ENCODE measurements at regions not wholly inside any gene's neighbourhood (a gene's known extent, or its start where the extent isn't known, plus 50 kb on each side); places are given as distances from the start of the nearest gene placed in this dataset.

- no peak for DNase-seq (ENCODE audit: low read depth in 2 of 2)
Measured at GRCh38 chr14:101369916-101370592, 191.2 kb upstream of the DIO3 start.

DNA sequence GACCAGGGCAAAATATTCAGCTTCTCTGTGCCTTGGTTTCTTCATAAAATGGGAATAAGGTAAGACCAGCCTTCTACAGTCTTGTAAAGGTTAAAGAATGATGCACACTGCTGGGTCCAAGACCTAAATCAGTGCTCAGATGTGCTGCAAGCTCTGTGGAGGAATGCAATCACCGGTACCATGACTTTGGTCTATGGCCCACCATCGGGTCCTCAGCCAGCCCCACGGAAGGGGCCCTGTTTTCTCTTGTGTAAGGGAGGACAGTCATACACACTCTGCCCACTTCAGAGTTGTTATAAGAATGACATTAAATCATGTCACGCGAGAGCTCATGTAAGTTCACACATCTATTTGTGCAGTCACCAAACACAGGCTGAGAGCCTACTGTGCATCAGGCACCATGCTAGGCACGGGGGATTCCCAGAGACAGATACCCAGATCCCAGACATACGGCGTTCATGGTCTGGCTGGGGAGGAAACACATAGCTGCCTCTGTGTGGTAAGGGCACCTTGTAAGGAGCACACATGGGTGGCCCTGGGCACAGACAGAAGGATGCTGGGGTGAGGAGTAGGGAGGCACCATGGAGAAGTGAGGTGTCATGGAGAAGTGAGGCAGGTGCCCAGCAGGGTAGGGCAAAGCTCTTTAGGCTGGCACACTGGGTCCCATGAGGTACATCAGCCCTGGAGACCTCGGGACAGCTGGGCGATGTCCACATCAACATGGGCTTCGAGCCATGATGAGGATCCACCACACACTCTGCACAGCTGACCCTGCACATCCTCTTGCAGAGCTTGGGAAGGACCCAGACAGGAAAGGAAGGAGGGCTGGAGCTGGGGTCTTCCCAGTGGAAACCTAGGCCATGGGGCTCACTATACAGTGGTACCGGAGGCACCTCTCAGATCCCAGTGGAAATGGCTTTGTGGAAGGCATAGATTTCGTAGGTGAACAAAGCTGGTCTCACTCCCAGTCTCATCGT, 190.4 kb upstream of the DIO3 start:
- no peak for DNase-seq (ENCODE audit: low read depth in 2 of 2)

GRCh38 chr14:101371799-101372793, 189.2 kb upstream of the DIO3 start:
- no peak for DNase-seq (ENCODE audit: low read depth in 2 of 2)

DNA sequence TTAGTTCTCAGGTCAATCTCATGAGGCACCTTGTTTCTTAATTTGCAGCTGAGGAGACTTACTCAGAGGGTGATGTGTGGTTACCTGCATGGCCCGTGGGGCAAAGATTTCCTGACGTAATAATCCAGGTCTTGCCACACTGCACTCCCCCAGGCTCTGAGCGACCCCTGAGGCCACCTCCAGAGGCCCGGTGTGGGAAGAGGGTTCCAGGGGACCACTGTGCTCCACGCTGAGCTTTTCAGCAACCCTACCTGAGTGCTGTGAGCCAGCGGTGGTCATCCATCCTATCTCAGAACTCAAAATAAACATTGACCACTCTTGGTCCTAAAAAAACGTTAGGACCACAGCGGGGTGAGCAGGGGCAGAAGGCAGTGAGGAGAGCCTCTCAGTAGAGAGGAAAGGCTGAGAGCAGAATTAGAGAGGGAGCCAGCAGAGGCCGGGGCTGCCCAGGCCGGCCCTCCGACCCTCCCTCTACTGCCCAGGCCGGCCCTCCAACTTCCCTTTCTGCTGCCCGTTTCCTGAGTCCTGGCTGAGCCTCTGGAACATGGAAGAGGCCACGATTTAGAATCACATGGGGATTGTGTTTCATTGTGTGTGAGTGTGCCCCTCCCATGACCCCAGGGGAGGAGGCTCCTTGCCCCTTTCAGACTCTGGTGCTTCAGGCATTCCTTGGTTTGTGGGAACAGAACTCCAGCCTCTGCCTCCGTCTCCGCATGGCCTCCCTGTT, 188.2 kb upstream of the DIO3 start:
- DNase-seq (ENCODE audit: low read depth in 2 of 2): no peak

- no peak for DNase-seq (ENCODE audit: low read depth in 2 of 2)
Measured at GRCh38 chr14:101373690-101374295, 187.5 kb upstream of the DIO3 start.

DNA sequence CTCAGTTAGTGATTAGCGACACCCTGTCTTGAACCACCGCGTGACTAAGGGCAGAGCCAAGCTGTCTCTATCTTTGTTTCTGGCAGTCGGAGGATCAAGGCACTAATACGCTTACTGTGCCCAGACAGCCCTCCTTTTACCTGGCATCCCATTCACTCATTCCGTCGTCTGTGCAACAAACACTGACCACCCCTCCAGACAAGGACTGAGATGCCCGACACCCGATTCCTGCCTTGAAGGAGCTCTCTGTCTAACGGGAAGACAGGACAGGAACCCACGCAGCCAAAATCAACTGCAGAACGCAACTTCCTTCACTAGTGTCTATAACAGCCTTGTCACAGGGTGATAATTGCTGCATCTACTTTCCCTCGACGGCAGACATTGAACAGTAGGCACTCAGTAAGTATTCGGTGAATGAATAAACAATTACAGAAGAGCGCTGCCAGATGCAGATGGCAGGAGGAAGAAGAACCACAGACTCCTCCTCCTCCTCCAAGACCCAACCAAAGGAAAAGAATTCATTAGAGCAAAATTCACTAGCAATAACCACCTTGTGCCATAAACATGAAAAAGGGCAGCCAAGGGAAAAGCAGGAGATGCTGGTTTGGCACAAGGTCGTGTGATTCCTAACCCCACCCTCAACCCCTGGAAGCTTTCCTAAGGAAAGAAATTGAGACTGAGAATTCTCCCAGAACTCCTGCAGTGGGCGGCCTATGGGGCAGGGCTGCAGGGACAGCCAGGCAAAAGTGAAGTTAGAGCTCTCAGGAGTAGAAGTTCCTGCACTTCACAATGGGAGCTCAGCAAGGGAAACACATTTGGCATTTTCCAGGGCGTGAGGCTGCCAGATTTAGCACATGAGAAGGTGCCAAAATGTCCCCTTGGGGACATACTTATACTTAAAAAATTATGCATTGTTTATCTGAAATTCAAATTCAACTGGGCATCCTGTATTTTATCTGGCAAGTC, 186.6 kb upstream of the DIO3 start:
- no peak for DNase-seq (ENCODE audit: low read depth in 2 of 2)

- DNase-seq (ENCODE audit: low read depth in 2 of 2): no peak
Measured at GRCh38 chr14:101377069-101377468, 184.2 kb upstream of the DIO3 start.

- no peak for DNase-seq (ENCODE audit: low read depth in 2 of 2)
Measured at GRCh38 chr14:101379842-101380241, 181.5 kb upstream of the DIO3 start.

DNA sequence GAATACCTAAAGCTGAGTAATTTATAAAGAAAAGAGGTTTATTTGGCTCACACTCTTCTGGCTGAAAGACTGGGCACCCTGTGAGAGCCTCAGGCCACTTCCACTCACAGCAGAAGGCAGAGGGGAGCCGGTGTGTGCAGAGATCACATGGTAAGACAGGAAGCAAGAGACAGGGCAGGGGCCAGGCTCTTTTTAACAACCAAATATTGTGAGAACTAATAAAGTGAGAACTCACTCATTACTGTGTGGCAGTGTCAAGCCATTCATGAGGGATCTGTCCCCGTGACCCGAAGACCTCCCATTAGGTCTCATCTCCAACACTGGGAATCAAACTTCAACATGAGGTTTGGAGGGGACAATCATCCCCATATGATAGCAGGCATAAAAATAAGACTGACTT, 180.8 kb upstream of the DIO3 start:
- no peak for DNase-seq (ENCODE audit: low read depth in 2 of 2)

GRCh38 chr14:101380940-101381339, 180.4 kb upstream of the DIO3 start:
- DNase-seq (ENCODE audit: low read depth in 2 of 2): no peak

DNA sequence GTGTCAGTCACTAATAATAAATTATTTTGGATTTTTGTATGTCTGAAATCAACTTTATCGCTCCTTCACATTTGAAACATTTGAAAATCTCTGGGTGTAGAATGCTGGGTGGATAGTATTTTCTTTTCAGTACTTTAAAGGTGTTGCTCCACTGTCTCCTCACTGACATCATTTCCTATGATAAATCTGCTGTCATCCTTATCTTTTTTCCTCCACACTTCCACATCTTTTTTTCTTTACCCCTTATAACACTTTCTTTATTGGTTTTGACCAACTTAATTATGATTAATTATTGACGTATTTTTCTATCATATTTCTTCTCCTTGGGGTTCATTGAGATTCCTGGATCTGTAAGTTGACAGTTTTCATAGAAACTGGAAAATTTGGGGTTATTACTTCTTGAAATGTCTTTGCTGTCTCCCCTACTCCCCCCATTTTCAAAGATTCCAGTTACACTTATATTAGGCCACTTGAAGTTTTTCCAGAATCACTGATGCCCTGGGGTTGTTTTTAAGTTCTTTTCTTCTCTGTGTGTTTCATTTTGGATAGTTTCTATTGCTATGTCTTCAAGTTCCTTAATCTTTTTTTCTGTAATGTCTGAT, 177.5 kb upstream of the DIO3 start:
- no peak for DNase-seq (ENCODE audit: low read depth in 2 of 2)

DNA sequence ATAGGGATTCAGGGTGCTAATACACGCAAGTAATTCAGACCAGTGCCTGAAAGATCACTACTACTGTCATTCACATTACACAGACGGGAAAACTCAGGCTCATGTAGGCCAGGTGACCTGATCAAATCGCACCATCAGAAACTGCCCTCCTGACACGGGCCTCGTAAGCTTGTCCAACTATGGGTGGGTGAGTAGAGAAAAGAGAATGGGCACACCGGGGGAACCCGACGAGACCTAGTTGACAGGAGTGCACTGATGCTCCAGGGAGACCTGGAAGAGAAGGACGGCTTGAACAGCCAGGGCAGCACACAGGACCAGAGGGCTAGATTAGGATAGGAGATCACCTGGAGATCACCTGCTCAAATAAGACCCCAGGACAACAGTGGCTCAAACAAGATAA, 166.9 kb upstream of the DIO3 start:
- no peak for DNase-seq (ENCODE audit: low read depth in 2 of 2)

- DNase-seq (ENCODE audit: low read depth in 2 of 2): no peak
Measured at GRCh38 chr14:101395779-101396178, 165.5 kb upstream of the DIO3 start.

DNA sequence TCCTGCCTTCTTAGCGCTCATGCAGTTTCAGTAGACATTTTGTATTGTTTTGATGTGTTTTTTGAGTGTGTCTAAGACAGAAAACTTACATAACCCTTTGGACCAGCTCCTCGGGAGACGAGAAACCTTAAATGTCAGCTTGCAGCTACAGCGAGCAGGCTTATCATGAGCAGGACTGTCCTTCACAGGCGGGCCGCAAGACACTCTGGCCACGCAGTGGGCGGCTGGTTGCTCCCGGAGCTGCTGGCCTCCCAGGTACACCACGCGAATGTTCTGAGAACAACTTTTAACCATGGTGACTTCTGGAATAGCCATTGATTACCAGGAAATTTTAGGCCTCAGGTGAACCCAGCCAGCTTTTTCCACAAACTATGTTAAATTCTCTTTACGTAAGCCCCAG, 164.1 kb upstream of the DIO3 start:
- DNase-seq (ENCODE audit: low read depth in 2 of 2): no peak

DNA sequence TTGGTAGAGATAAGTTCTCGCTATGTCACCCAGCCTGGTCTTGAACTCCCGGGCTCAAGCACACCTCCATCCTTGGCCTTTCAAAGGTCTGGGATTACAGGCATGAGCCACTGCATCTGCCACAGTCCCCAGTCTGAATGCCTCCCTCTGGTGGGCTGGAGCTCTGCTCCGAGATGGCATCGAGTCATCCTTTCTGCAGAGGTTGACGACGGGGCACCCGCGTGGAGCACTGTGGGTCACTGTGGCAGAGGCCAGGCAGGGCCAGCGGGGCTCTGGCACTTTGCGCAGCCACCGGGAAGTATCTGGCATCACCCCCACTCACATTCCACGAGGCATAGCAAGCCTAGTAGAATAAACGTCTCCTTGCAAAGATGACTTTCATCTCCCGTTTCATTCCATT, 163.3 kb upstream of the DIO3 start:
- no peak for DNase-seq (ENCODE audit: low read depth in 2 of 2)

DNA sequence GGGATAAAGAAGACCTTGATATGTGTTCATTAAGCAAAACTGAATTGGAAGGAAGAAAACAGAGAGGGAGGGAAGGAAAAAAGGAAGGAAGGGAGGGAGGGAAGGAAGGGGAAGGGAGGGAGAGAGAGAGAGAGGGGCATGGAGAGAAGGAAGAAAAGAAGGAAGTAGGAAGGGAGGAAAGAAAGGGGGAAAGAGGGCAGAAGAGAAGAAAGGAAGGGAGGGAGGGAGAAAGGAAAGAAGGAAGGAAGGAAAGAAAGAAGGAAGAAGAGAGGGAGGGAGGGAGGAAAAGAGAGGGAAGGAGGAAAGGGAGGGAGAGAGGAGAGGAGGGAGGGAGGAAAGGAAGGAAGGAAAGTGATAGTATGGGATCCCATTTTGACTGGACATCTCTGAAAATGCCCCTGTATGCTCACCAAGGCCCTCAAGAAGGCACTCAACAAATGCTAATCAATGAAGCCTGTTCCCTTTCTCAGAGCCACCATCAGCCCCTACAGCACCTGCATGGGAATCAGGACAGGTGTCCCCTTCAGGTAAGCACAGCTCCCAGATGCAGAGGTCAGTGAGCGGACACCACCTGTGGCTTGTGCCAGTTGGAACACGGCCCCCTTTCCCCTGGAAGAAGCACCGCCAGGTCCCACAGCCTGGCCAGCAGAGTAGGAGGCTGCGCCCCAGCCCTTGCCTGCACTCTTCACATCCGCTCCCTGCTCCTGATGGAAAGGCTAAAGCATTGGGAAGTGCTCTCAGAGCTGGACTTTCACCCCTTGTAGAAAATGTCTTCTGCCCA, 161.4 kb upstream of the DIO3 start:
- no peak for DNase-seq (ENCODE audit: low read depth in 2 of 2)

DNA sequence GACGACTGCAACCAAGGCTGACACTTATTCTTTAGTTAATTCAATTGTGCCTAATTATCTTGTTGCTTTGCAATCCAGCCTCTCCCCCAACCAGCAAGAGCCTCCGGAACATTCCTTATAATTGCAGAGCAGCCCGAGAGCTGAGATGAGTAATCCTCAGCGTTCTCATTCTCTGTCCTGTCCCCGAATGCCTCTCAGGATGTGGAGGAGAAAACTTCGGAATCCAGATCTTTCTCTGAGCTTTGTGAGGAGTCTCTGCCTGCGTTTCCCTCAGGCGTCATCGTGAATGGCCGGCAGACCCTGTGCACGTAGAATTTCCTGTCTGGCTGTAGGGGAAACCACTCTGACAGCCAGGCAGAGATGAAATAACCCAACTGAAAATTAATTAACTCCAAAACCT, 160.5 kb upstream of the DIO3 start:
- DNase-seq (ENCODE audit: low read depth in 2 of 2): no peak

DNA sequence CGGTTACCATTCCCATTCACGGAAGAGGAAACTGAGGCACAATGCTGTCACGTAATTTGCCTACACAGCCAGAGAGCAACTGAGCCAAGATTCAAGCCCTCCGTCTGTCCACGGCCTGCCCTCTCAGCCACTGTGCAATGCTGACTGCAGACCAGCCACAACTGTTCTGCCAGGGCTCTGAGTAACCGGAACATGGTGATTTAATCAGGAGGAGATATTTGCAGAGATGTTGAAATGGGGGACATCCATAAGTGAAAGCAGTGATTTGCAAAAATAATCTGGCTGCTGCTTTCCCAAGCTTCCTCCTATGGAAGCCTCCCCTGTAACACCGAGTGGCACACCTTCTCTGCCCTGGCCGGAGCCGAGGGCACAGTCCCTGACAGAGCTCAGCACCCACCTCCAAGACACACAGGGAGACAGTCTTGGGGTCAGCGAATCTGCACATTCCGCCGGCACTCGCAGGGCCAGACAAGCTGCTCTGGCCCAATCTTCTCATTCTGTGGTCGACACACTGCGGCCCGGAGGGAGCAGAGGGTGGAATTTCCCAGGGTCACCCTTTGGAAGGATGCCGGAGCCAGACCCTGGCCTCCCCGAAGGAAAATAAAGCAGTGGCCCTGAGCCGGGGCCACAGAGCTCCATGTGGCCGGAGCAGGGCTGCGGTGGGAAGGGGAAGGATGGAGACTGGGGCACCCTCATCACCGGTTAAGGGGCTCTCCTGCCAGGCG, 158.2 kb upstream of the DIO3 start:
- no peak for DNase-seq (ENCODE audit: low read depth in 2 of 2)
